CD4-positive, alpha-beta memory T cell (primary cell): ENCODE measurements at regions not wholly inside any gene's neighbourhood (a gene's known extent, or its start where the extent isn't known, plus 50 kb on each side); places are given as distances from the start of the nearest gene placed in this dataset.
"Not testable (repeated sequence)": the region's sequence is repeated elsewhere in the genome, so short reads cannot be mapped to it uniquely, and the experiment has no call there.

Experiments used
- CTCF ChIA-PET: fragments of 350-600 bp; sonication (Branson Sonifier 250); formaldehyde crosslinking; loops from one replicate; lab custom pipeline; 2021; ENCODE audit warnings: inconsistent platforms; ENCODE audit not compliant: partially characterized antibody; lab: Charles Lee
- POLR2A ChIA-PET: fragments of 350-600 bp; sonication (Branson Sonifier 250); formaldehyde crosslinking; loops from one replicate; lab custom pipeline; 2021; ENCODE audit not compliant: partially characterized antibody; lab: Charles Lee
- DNase-seq, 5 donors: peaks; one replicate each; pipeline versions ENCODE4 v3.0.0 to v3.0.0-alpha.2; 2020 to 2022; ENCODE audit warnings: mixed read lengths in 1 of 5
- H3K27ac ChIP-seq: one replicate; pipeline ENCODE4 v1.7.0; 2013; ENCODE audit warnings: low read depth, low read length
- H3K27me3 ChIP-seq: 2 replicates; pipeline ENCODE4 v1.7.0; 2013; ENCODE audit warnings: mild to moderate bottlenecking, low read length, moderate library complexity; ENCODE audit not compliant: insufficient read depth
- H3K36me3 ChIP-seq: 2 replicates; pipeline ENCODE4 v1.7.0; 2013; ENCODE audit warnings: mild to moderate bottlenecking, low read length, moderate library complexity; ENCODE audit not compliant: insufficient read depth
- H3K4me1 ChIP-seq: 2 replicates; pipeline ENCODE4 v1.7.0; 2013; ENCODE audit warnings: mild to moderate bottlenecking, low read length, moderate library complexity; ENCODE audit not compliant: insufficient read depth
- H3K4me3 ChIP-seq, 2 donors: one replicate each; pipeline ENCODE4 v1.7.0; 2013; ENCODE audit warnings: low read length in 2 of 2, mild to moderate bottlenecking in 1 of 2
- H3K9me3 ChIP-seq, 2 donors: one replicate each; pipeline ENCODE4 v1.7.0; 2013; ENCODE audit warnings: low read length in 2 of 2, control low read depth in 1 of 2; ENCODE audit not compliant: control insufficient read depth in 1 of 2
- H3K27ac Mint-ChIP-seq, 7 donors: one replicate each; pipeline ENCODE4 v1.8.0; 2020 to 2021; ENCODE audit warnings: mixed read lengths in 7 of 7, mild to moderate bottlenecking in 6 of 7, inconsistent platforms in 3 of 7, moderate library complexity in 3 of 7
- H3K27me3 Mint-ChIP-seq, 2 donors: one replicate each; pipeline ENCODE4 v1.8.0; 2020 to 2021; ENCODE audit warnings: mixed read lengths in 2 of 2
- H3K36me3 Mint-ChIP-seq, 2 donors: one replicate each; pipeline ENCODE4 v1.8.0; 2020 to 2021; ENCODE audit warnings: mixed read lengths in 2 of 2, inconsistent platforms in 1 of 2, mild to moderate bottlenecking in 1 of 2
- H3K4me1 Mint-ChIP-seq, 4 donors: one replicate each; pipeline ENCODE4 v1.8.0; 2020 to 2021; ENCODE audit warnings: mixed read lengths in 4 of 4, mild to moderate bottlenecking in 1 of 4
- H3K4me3 Mint-ChIP-seq, 8 donors: one replicate each; pipeline ENCODE4 v1.8.0; 2020 to 2021; ENCODE audit warnings: mixed read lengths in 8 of 8, mild to moderate bottlenecking in 7 of 8, moderate library complexity in 6 of 8, inconsistent platforms in 3 of 8
- H3K9me3 Mint-ChIP-seq, 8 donors: one replicate each; pipeline ENCODE4 v1.8.0; 2020 to 2021; ENCODE audit warnings: mixed read lengths in 8 of 8, mild to moderate bottlenecking in 5 of 8, inconsistent platforms in 3 of 8, moderate library complexity in 1 of 8
- intact Hi-C: fragments of 100-400 bp; cut with micrococcal nuclease; formaldehyde crosslinking; loops from one replicate; pipeline ENCODE4 v1.15.1; 2023

- Histone ChIP-seq H3K9me3 (no peaks in the 10 kb centered on the region), H3K27ac (no peak overlapping the region), H3K36me3 (no peaks in the 10 kb centered on the region), H3K4me1 (no peaks in the 10 kb centered on the region), H3K27me3 (no peaks in the 10 kb centered on the region), H3K4me3 (no peak overlapping the region)
- CTCF ChIA-PET: no interaction called here
- Mint-ChIP-seq H3K4me3 (no peak overlapping the region), H3K27me3 (peaks cover 0 to 1% of the 10 kb centered on the region in 2 donors), H3K4me1 (no peaks in the 10 kb centered on the region), H3K9me3 (peaks cover 0 to 14% (median 6%) of the 10 kb centered on the region in 8 donors), H3K36me3 (no peaks in the 10 kb centered on the region), H3K27ac (no peak overlapping the region)
- no peak for DNase-seq
- POLR2A ChIA-PET: no interaction called here
- intact Hi-C loops: no loop called here
Measured at GRCh38 chr4:179695175-179695574, 2252.9 kb upstream of the AGA start.

GRCh38 chr4:179698321-179698720 is 2256.1 kb upstream of the AGA start:
- no peak overlapping the region for H3K4me3 Mint-ChIP-seq
- ChIA-PET POLR2A (no interaction called here), CTCF (no interaction called here)
- intact Hi-C loops: no loop called here
- Histone ChIP-seq H3K27me3 (no peaks in the 10 kb centered on the region), H3K4me3 (no peak overlapping the region), H3K27ac (no peak overlapping the region), H3K9me3 (no peaks in the 10 kb centered on the region), H3K36me3 (no peaks in the 10 kb centered on the region), H3K4me1 (no peaks in the 10 kb centered on the region)
- no peak for DNase-seq
- no peaks in the 10 kb centered on the region for H3K36me3 Mint-ChIP-seq
- no peaks in the 10 kb centered on the region for H3K4me1 Mint-ChIP-seq
- peaks cover 0 to under 1% of the 10 kb centered on the region in 2 donors for H3K27me3 Mint-ChIP-seq
- H3K9me3 Mint-ChIP-seq: peaks cover 0 to 8% (median 4%) of the 10 kb centered on the region in 8 donors
- peak overlapping the region in 1 of 7 donors; percentile 17 for H3K27ac Mint-ChIP-seq

- H3K27ac Mint-ChIP-seq: no peak overlapping the region
Measured at GRCh38 chr4:179709961-179710624, 2267.9 kb upstream of the AGA start.

GRCh38 chr4:179719766-179720450 is 2277.7 kb upstream of the AGA start:
- Histone ChIP-seq H3K27me3 (no peaks in the 10 kb centered on the region), H3K27ac (no peak overlapping the region), H3K4me1 (no peaks in the 10 kb centered on the region), H3K36me3 (no peaks in the 10 kb centered on the region), H3K9me3 (no peaks in the 10 kb centered on the region), H3K4me3 (no peak overlapping the region)
- POLR2A ChIA-PET: no interaction called here
- no peaks in the 10 kb centered on the region for H3K27me3 Mint-ChIP-seq
- H3K4me1 Mint-ChIP-seq: no peaks in the 10 kb centered on the region
- intact Hi-C loops: no loop called here
- H3K36me3 Mint-ChIP-seq: no peaks in the 10 kb centered on the region
- CTCF ChIA-PET: no interaction called here
- H3K4me3 Mint-ChIP-seq: no peak overlapping the region
- no peak for DNase-seq
- H3K27ac Mint-ChIP-seq: no peak overlapping the region
- H3K9me3 Mint-ChIP-seq: peaks cover 0 to 18% (median 10%) of the 10 kb centered on the region in 8 donors

More at GRCh38 chr4:179709961-179710624, 2267.9 kb upstream of the AGA start:
- Mint-ChIP-seq H3K4me1 (no peaks in the 10 kb centered on the region), H3K27me3 (no peaks in the 10 kb centered on the region), H3K36me3 (no peaks in the 10 kb centered on the region), H3K9me3 (peaks cover 0 to 15% (median 3%) of the 10 kb centered on the region in 8 donors), H3K4me3 (no peak overlapping the region)
- DNase-seq: no peak
- H3K4me1 ChIP-seq: no peaks in the 10 kb centered on the region
- H3K9me3 ChIP-seq: no peaks in the 10 kb centered on the region
- H3K27ac ChIP-seq: no peak overlapping the region
- intact Hi-C loops: no loop called here
- ChIA-PET CTCF (interaction anchor here (0.8 kb wide), 1 partner anchor 13 kb away, joined by 3 read pairs; no protein-coding TSS in a partner anchor), POLR2A (no interaction called here)
- H3K27me3 ChIP-seq: no peaks in the 10 kb centered on the region
- H3K36me3 ChIP-seq: no peaks in the 10 kb centered on the region
- no peak overlapping the region for H3K4me3 ChIP-seq

GRCh38 chr4:179726491-179726890 is 2284.3 kb upstream of the AGA start:
- POLR2A ChIA-PET, intact Hi-C loops, H3K4me1 Mint-ChIP-seq, H3K36me3 ChIP-seq, H3K4me3 ChIP-seq, H3K27ac ChIP-seq, H3K9me3 ChIP-seq, DNase-seq, H3K4me1 ChIP-seq, CTCF ChIA-PET, H3K27ac Mint-ChIP-seq, H3K27me3 Mint-ChIP-seq, H3K4me3 Mint-ChIP-seq, H3K27me3 ChIP-seq, H3K36me3 Mint-ChIP-seq: not testable (repeated sequence)
- H3K9me3 Mint-ChIP-seq: peaks cover 0 to 22% (median 10%) of the 10 kb centered on the region in 8 donors

GRCh38 chr4:179728305-179728704 is 2286.1 kb upstream of the AGA start:
- peaks cover 0 to 15% (median 7%) of the 10 kb centered on the region in 8 donors for H3K9me3 Mint-ChIP-seq

GRCh38 chr4:179736820-179737219 is 2294.6 kb upstream of the AGA start:
- not testable (repeated sequence) for H3K27ac Mint-ChIP-seq

More at GRCh38 chr4:179728305-179728704, 2286.1 kb upstream of the AGA start:
- no peaks in the 10 kb centered on the region for H3K36me3 Mint-ChIP-seq
- POLR2A ChIA-PET: no interaction called here
- no peak overlapping the region for H3K4me3 ChIP-seq
- no peaks in the 10 kb centered on the region for H3K27me3 Mint-ChIP-seq
- no peak overlapping the region for H3K4me3 Mint-ChIP-seq
- peaks cover 0 to 3% of the 10 kb centered on the region in 2 donors for H3K9me3 ChIP-seq
- DNase-seq: no peak
- H3K27ac ChIP-seq: no peak overlapping the region
- no peaks in the 10 kb centered on the region for H3K27me3 ChIP-seq
- CTCF ChIA-PET: no interaction called here
- intact Hi-C loops: no loop called here
- no peaks in the 10 kb centered on the region for H3K4me1 ChIP-seq
- no peaks in the 10 kb centered on the region for H3K4me1 Mint-ChIP-seq
- no peak overlapping the region for H3K27ac Mint-ChIP-seq
- H3K36me3 ChIP-seq: no peaks in the 10 kb centered on the region

More at GRCh38 chr4:179736820-179737219, 2294.6 kb upstream of the AGA start:
- H3K27me3 ChIP-seq, H3K4me3 Mint-ChIP-seq, DNase-seq, intact Hi-C loops, H3K4me1 ChIP-seq, H3K9me3 ChIP-seq, H3K27me3 Mint-ChIP-seq, H3K4me3 ChIP-seq, POLR2A ChIA-PET, H3K36me3 Mint-ChIP-seq, H3K27ac ChIP-seq, CTCF ChIA-PET, H3K36me3 ChIP-seq, H3K4me1 Mint-ChIP-seq: not testable (repeated sequence)
- H3K9me3 Mint-ChIP-seq: peaks cover 0 to 13% (median 4%) of the 10 kb centered on the region in 8 donors
